GM23338 (cell line): ENCODE measurements at regions not wholly inside any gene's neighbourhood (a gene's known extent, or its start where the extent isn't known, plus 50 kb on each side); places are given as distances from the start of the nearest gene placed in this dataset.
A peak's percentile ranks its signal among the peaks of the same experiment; 100 is the strongest.

Experiments used
- ATAC-seq: fragments of 200-7000 bp; cut with Tn5 transposase; 3 replicates; pipeline ENCODE4 v1.9.1; 2020
- DNase-seq: peaks from one replicate; pipeline ENCODE4 v3.0.0-alpha.2; 2015; ENCODE audit warnings: low spot score
- H2AFZ ChIP-seq: fragments of 200-600 bp; sonication (generic); 2 replicates; pipeline ENCODE4 v1.8.0; 2016; ENCODE audit warnings: antibody characterized with exemption, mild to moderate bottlenecking, moderate library complexity
- H3F3A ChIP-seq: fragments of 200-600 bp; sonication (generic); replicated peaks from 2 replicates; pipeline ENCODE4 v1.8.0; 2017; ENCODE audit warnings: antibody characterized with exemption, mixed run types, low read depth
- H3K27ac ChIP-seq: fragments of 200-600 bp; sonication (generic); 2 replicates; pipeline ENCODE4 v1.6.1; 2016; ENCODE audit warnings: low read depth
- H3K27me3 ChIP-seq: fragments of 200-600 bp; sonication (generic); 2 replicates; pipeline ENCODE4 v1.8.0; 2016; ENCODE audit warnings: mild to moderate bottlenecking, mixed run types, moderate library complexity; ENCODE audit not compliant: insufficient read depth
- H3K36me3 ChIP-seq: fragments of 200-600 bp; sonication (generic); 2 replicates; pipeline ENCODE4 v1.8.0; 2016; ENCODE audit warnings: mild to moderate bottlenecking; ENCODE audit not compliant: insufficient read depth
- H3K4me1 ChIP-seq: fragments of 200-600 bp; sonication (generic); 2 replicates; pipeline ENCODE4 v1.8.0; 2016; ENCODE audit warnings: mild to moderate bottlenecking, moderate library complexity; ENCODE audit not compliant: insufficient read depth
- H3K4me2 ChIP-seq: fragments of 200-600 bp; sonication (generic); 2 replicates; pipeline ENCODE4 v1.7.1; 2017; ENCODE audit warnings: mixed run types
- H3K4me3 ChIP-seq: fragments of 200-600 bp; sonication (generic); 2 replicates; pipeline ENCODE4 v1.6.1; 2016; ENCODE audit warnings: mixed run types
- H3K79me2 ChIP-seq: fragments of 200-600 bp; sonication (generic); replicated peaks from 2 replicates; pipeline ENCODE4 v1.8.0; 2017; ENCODE audit warnings: mild to moderate bottlenecking; ENCODE audit not compliant: insufficient read depth
- H3K9me2 ChIP-seq: fragments of 200-600 bp; sonication (generic); 2 replicates; pipeline ENCODE4 v1.8.0; 2017; ENCODE audit not compliant: insufficient read depth
- H4K20me1 ChIP-seq: fragments of 200-600 bp; sonication (generic); replicated peaks from 2 replicates; pipeline ENCODE4 v1.8.0; 2017; ENCODE audit warnings: mild to moderate bottlenecking; ENCODE audit not compliant: insufficient read depth
- H3K27ac Mint-ChIP-seq: 2 replicates; pipeline ENCODE4 v1.8.0; 2020; ENCODE audit warnings: inconsistent platforms, mild to moderate bottlenecking, moderate library complexity, mixed read lengths
- H3K27me3 Mint-ChIP-seq: 3 replicates; pipeline ENCODE4 v1.8.0; 2022; ENCODE audit warnings: low read depth, mild to moderate bottlenecking, moderate library complexity, mixed read lengths, inconsistent platforms; ENCODE audit not compliant: insufficient read depth, poor library complexity
- H3K36me3 Mint-ChIP-seq: 3 replicates; pipeline ENCODE4 v1.8.0; 2021; ENCODE audit warnings: low read depth, mild to moderate bottlenecking, inconsistent platforms, moderate library complexity, mixed read lengths
- H3K4me1 Mint-ChIP-seq: 3 replicates; pipeline ENCODE4 v1.8.0; 2020; ENCODE audit warnings: mild to moderate bottlenecking, inconsistent platforms, mixed read lengths
- H3K4me3 Mint-ChIP-seq: 3 replicates; pipeline ENCODE4 v1.8.0; 2021; ENCODE audit warnings: moderate library complexity, mild to moderate bottlenecking, inconsistent platforms, mixed read lengths
- H3K9me3 Mint-ChIP-seq: 3 replicates; pipeline ENCODE4 v1.8.0; 2020; ENCODE audit warnings: moderate library complexity, mild to moderate bottlenecking, inconsistent platforms, mixed read lengths
- CREB1 ChIP-seq: fragments of 250-450 bp; sonication (Bioruptor Pico); IDR thresholded peaks from 2 replicates; pipeline ENCODE4 v1.5.0; 2020; ENCODE audit warnings: low read depth, mild to moderate bottlenecking, moderate library complexity
- EZH2 ChIP-seq: fragments of 200-600 bp; sonication (generic); IDR thresholded peaks from one replicate; pipeline ENCODE4 v1.8.0; 2017; ENCODE audit warnings: antibody characterized with exemption, mild to moderate bottlenecking, low read depth; ENCODE audit not compliant: unreplicated experiment
- EZH2phosphoT487 ChIP-seq: fragments of 200-600 bp; sonication (generic); IDR thresholded peaks from one replicate; pipeline ENCODE4 v1.8.1; 2018; ENCODE audit warnings: antibody characterized with exemption; ENCODE audit not compliant: unreplicated experiment
- JUNB ChIP-seq: IDR thresholded peaks from one replicate; pipeline ENCODE4 v1.6.1; 2016; ENCODE audit warnings: antibody characterized with exemption; ENCODE audit not compliant: unreplicated experiment
- NANOG ChIP-seq: IDR thresholded peaks from 2 replicates; pipeline ENCODE4 v1.6.1; 2016; ENCODE audit warnings: antibody characterized with exemption, borderline replicate concordance
- POLR2AphosphoS5 ChIP-seq: IDR thresholded peaks from 2 replicates; pipeline ENCODE4 v1.6.1; 2016; ENCODE audit warnings: antibody characterized with exemption, low read depth
- STAT1 ChIP-seq: IDR thresholded peaks from one replicate; pipeline ENCODE4 v1.6.1; 2016; ENCODE audit warnings: antibody characterized with exemption; ENCODE audit not compliant: unreplicated experiment
- ZNF114 ChIP-seq: fragments of 250-450 bp; sonication (Bioruptor Pico); IDR thresholded peaks from 2 replicates; pipeline ENCODE4 v1.5.0; 2020; ENCODE audit warnings: mild to moderate bottlenecking, moderate library complexity
- ZNF331 ChIP-seq: fragments of 250-450 bp; sonication (Bioruptor Pico); IDR thresholded peaks from 2 replicates; pipeline ENCODE4 v1.5.0; 2020; ENCODE audit warnings: low read depth, mild to moderate bottlenecking, moderate library complexity
- TF ChIP-seq, protein P1 (sequence below): IDR thresholded peaks from 2 replicates; pipeline ENCODE4 v1.6.1; 2016; ENCODE audit warnings: antibody characterized with exemption
- TF ChIP-seq, protein P2 (sequence below), 2 experiments: fragments of 200-600 bp in 1 of 2; sonication (generic) in 1 of 2; conservative IDR thresholded peaks; 2 replicates each; pipeline versions ENCODE4 v1.5.1 to v1.6.1; 2016 to 2017; ENCODE audit warnings: antibody characterized with exemption in 2 of 2, low read depth in 2 of 2, mild to moderate bottlenecking in 2 of 2, moderate library complexity in 1 of 2
- TF ChIP-seq, protein P3 (sequence below): IDR thresholded peaks from one replicate; pipeline ENCODE4 v1.6.1; 2018; ENCODE audit warnings: antibody characterized with exemption; ENCODE audit not compliant: unreplicated experiment
- TF ChIP-seq, protein P4 (sequence below): fragments of 250-450 bp; sonication (Bioruptor Pico); IDR thresholded peaks from 2 replicates; pipeline ENCODE4 v1.5.0; 2020; ENCODE audit warnings: mild to moderate bottlenecking, moderate library complexity

DNA sequence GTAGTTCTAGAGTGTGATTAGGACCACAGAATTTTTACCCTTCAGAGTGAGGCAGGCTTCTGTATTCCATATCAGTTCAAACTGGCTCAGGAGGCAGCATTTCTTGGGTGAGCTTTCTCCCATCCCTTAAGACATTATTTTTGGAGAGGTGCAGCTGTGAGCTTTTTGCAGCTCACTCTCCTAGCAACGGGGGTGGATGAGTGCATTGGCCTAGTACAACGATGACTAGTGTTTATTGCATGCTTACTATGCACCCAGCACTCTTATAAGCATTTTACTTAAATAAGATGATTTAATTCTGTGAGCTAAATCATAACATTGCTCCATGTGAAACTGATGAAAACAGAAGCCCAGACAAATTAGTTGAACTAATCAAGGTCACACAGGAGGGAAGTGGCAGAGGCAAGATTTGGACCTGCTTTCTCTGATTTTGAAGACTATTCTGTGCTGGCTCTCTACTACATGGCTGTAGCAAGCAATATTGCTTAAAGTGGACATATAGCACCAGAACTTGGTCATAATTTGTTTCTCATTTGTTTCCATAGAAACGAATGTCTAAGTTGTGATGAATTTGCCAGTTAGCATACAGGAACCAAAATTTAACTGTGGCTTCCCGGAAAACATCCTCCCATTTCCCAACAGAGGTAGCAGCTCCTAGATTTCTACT is 372.1 kb upstream of the RIOK2 start:
- Mint-ChIP-seq H3K4me3 (no peak overlapping the region), H3K27ac (0 out of 2 replicates have a peak overlapping the region, but pooled peaks have one; percentile 50), H3K27me3 (no peaks in the 10 kb centered on the region), H3K4me1 (peaks cover 7% of the 10 kb centered on the region; the same call in 2 of the 3 replicates), H3K9me3 (peaks cover 5% of the 10 kb centered on the region; the same call in 1 of the 3 replicates), H3K36me3 (no peaks in the 10 kb centered on the region)
- Histone ChIP-seq H3K9me2 (no peaks in the 10 kb centered on the region), H2AFZ (no peak overlapping the region; the same call in 1 of the 2 replicates), H3K27me3 (no peaks in the 10 kb centered on the region), H3K4me3 (no peak overlapping the region), H3K4me2 (no peak overlapping the region), H3K36me3 (no peaks in the 10 kb centered on the region), H3F3A (no peaks in the 10 kb centered on the region), H4K20me1 (no peaks in the 10 kb centered on the region), H3K4me1 (no peaks in the 10 kb centered on the region; the same call in 1 of the 2 replicates), H3K79me2 (no peaks in the 10 kb centered on the region), H3K27ac (no peak overlapping the region)
- no peak for ATAC-seq
- TF ChIP-seq ZNF114 (CRISPR knock-in tag) (no peak), JUNB (no peak), EZH2phosphoT487 (no peak), POLR2AphosphoS5 (no peak), EZH2 (no peak), ZNF331 (no peak), NANOG (no peak), CREB1 (no peak), STAT1 (no peak)
- TF ChIP-seq, protein P1, sequence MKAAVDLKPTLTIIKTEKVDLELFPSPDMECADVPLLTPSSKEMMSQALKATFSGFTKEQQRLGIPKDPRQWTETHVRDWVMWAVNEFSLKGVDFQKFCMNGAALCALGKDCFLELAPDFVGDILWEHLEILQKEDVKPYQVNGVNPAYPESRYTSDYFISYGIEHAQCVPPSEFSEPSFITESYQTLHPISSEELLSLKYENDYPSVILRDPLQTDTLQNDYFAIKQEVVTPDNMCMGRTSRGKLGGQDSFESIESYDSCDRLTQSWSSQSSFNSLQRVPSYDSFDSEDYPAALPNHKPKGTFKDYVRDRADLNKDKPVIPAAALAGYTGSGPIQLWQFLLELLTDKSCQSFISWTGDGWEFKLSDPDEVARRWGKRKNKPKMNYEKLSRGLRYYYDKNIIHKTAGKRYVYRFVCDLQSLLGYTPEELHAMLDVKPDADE: no peak
- TF ChIP-seq, protein P2, sequence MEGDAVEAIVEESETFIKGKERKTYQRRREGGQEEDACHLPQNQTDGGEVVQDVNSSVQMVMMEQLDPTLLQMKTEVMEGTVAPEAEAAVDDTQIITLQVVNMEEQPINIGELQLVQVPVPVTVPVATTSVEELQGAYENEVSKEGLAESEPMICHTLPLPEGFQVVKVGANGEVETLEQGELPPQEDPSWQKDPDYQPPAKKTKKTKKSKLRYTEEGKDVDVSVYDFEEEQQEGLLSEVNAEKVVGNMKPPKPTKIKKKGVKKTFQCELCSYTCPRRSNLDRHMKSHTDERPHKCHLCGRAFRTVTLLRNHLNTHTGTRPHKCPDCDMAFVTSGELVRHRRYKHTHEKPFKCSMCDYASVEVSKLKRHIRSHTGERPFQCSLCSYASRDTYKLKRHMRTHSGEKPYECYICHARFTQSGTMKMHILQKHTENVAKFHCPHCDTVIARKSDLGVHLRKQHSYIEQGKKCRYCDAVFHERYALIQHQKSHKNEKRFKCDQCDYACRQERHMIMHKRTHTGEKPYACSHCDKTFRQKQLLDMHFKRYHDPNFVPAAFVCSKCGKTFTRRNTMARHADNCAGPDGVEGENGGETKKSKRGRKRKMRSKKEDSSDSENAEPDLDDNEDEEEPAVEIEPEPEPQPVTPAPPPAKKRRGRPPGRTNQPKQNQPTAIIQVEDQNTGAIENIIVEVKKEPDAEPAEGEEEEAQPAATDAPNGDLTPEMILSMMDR (conservative IDR thresholded peaks at IDR 0.05; ENCODE audit: low read depth in 2 of 2): no peak
- TF ChIP-seq, protein P3, sequence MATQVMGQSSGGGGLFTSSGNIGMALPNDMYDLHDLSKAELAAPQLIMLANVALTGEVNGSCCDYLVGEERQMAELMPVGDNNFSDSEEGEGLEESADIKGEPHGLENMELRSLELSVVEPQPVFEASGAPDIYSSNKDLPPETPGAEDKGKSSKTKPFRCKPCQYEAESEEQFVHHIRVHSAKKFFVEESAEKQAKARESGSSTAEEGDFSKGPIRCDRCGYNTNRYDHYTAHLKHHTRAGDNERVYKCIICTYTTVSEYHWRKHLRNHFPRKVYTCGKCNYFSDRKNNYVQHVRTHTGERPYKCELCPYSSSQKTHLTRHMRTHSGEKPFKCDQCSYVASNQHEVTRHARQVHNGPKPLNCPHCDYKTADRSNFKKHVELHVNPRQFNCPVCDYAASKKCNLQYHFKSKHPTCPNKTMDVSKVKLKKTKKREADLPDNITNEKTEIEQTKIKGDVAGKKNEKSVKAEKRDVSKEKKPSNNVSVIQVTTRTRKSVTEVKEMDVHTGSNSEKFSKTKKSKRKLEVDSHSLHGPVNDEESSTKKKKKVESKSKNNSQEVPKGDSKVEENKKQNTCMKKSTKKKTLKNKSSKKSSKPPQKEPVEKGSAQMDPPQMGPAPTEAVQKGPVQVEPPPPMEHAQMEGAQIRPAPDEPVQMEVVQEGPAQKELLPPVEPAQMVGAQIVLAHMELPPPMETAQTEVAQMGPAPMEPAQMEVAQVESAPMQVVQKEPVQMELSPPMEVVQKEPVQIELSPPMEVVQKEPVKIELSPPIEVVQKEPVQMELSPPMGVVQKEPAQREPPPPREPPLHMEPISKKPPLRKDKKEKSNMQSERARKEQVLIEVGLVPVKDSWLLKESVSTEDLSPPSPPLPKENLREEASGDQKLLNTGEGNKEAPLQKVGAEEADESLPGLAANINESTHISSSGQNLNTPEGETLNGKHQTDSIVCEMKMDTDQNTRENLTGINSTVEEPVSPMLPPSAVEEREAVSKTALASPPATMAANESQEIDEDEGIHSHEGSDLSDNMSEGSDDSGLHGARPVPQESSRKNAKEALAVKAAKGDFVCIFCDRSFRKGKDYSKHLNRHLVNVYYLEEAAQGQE: no peak
- TF ChIP-seq, protein P4, sequence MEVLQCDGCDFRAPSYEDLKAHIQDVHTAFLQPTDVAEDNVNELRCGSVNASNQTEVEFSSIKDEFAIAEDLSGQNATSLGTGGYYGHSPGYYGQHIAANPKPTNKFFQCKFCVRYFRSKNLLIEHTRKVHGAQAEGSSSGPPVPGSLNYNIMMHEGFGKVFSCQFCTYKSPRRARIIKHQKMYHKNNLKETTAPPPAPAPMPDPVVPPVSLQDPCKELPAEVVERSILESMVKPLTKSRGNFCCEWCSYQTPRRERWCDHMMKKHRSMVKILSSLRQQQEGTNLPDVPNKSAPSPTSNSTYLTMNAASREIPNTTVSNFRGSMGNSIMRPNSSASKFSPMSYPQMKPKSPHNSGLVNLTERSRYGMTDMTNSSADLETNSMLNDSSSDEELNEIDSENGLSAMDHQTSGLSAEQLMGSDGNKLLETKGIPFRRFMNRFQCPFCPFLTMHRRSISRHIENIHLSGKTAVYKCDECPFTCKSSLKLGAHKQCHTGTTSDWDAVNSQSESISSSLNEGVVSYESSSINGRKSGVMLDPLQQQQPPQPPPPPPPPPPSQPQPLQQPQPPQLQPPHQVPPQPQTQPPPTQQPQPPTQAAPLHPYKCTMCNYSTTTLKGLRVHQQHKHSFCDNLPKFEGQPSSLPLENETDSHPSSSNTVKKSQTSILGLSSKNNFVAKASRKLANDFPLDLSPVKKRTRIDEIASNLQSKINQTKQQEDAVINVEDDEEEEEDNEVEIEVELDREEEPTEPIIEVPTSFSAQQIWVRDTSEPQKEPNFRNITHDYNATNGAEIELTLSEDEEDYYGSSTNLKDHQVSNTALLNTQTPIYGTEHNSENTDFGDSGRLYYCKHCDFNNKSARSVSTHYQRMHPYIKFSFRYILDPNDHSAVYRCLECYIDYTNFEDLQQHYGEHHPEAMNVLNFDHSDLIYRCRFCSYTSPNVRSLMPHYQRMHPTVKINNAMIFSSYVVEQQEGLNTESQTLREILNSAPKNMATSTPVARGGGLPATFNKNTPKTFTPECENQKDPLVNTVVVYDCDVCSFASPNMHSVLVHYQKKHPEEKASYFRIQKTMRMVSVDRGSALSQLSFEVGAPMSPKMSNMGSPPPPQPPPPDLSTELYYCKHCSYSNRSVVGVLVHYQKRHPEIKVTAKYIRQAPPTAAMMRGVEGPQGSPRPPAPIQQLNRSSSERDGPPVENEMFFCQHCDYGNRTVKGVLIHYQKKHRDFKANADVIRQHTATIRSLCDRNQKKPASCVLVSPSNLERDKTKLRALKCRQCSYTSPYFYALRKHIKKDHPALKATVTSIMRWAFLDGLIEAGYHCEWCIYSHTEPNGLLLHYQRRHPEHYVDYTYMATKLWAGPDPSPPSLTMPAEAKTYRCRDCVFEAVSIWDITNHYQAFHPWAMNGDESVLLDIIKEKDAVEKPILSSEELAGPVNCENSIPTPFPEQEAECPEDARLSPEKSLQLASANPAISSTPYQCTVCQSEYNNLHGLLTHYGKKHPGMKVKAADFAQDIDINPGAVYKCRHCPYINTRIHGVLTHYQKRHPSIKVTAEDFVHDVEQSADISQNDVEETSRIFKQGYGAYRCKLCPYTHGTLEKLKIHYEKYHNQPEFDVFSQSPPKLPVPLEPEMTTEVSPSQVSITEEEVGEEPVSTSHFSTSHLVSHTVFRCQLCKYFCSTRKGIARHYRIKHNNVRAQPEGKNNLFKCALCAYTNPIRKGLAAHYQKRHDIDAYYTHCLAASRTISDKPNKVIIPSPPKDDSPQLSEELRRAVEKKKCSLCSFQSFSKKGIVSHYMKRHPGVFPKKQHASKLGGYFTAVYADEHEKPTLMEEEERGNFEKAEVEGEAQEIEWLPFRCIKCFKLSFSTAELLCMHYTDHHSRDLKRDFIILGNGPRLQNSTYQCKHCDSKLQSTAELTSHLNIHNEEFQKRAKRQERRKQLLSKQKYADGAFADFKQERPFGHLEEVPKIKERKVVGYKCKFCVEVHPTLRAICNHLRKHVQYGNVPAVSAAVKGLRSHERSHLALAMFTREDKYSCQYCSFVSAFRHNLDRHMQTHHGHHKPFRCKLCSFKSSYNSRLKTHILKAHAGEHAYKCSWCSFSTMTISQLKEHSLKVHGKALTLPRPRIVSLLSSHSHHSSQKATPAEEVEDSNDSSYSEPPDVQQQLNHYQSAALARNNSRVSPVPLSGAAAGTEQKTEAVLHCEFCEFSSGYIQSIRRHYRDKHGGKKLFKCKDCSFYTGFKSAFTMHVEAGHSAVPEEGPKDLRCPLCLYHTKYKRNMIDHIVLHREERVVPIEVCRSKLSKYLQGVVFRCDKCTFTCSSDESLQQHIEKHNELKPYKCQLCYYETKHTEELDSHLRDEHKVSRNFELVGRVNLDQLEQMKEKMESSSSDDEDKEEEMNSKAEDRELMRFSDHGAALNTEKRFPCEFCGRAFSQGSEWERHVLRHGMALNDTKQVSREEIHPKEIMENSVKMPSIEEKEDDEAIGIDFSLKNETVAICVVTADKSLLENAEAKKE (CRISPR knock-in tag): no peak
- no peak for DNase-seq
